Endothelial cell of umbilical vein (primary cell): ENCODE measurements at regions not wholly inside any gene's neighbourhood (a gene's known extent, or its start where the extent isn't known, plus 50 kb on each side); places are given as distances from the start of the nearest gene placed in this dataset.

Experiments
- BruUV-seq: library from RNA; stranded (reverse); fragments of 400-500 nt; replicated peaks from 2 replicates; lab custom pipeline; 2021; lab: Mats Ljungman, UMichigan
- CTCF ChIA-PET: fragments of 300-600, 350-600 bp; sonication (Branson Sonifier 250); formaldehyde crosslinking; loops from one replicate; lab custom pipeline; 2021; ENCODE audit warnings: antibody characterized with exemption, inconsistent platforms; lab: Charles Lee
- POLR2A ChIA-PET: fragments of 300-600, 350-600 bp; sonication (Branson Sonifier 250); formaldehyde crosslinking; loops from one replicate; lab custom pipeline; 2021; ENCODE audit warnings: antibody characterized with exemption, inconsistent platforms; lab: Charles Lee
- DNase-seq: peaks from one replicate; pipeline ENCODE4 v3.0.0-alpha.2; 2011; ENCODE audit warnings: low read depth, low spot score
- FAIRE-seq: peaks from 2 replicates; lab custom pipeline; 2011; peaks lifted over from hg19 to GRCh38; lab: Jason Lieb, UNC
- H2AFZ ChIP-seq: 2 replicates; pipeline ENCODE4 v1.6.0; 2012; ENCODE audit warnings: low read depth, low read length, control low read depth, inconsistent platforms
- H3K27ac ChIP-seq: 2 replicates; pipeline ENCODE4 v1.5.1; 2011; ENCODE audit warnings: low read depth, mild to moderate bottlenecking, control low read depth, low read length, moderate library complexity; ENCODE audit not compliant: insufficient read depth
- H3K27me3 ChIP-seq, 2 experiments: 2 replicates each; pipeline versions ENCODE4 v1.6.0 to v1.6.1; 2011; ENCODE audit warnings: low read length in 2 of 2, mixed read lengths in 1 of 2; ENCODE audit not compliant: control insufficient read depth in 2 of 2, insufficient read depth in 2 of 2
- H3K36me3 ChIP-seq, 2 experiments: 2 replicates in 1 of 2; 3 replicates in 1 of 2; pipeline ENCODE4 v1.5.1; 2011; ENCODE audit warnings: low read length in 2 of 2, mild to moderate bottlenecking in 1 of 2, moderate library complexity in 1 of 2; ENCODE audit not compliant: control insufficient read depth in 2 of 2, insufficient read depth in 2 of 2; ENCODE audit errors: extremely low read depth in 1 of 2
- H3K4me1 ChIP-seq: 3 replicates; pipeline ENCODE4 v1.5.1; 2011; ENCODE audit warnings: mild to moderate bottlenecking, low read length; ENCODE audit not compliant: control insufficient read depth, insufficient read depth; ENCODE audit errors: extremely low read depth
- H3K4me2 ChIP-seq: 2 replicates; pipeline ENCODE4 v1.6.1; 2011; ENCODE audit warnings: low read length, control low read depth, mixed read lengths; ENCODE audit not compliant: insufficient read depth
- H3K4me3 ChIP-seq, 3 experiments: fragments of 200-600 bp in 1 of 3; sonication (generic), shearing (Covaris generic) in 1 of 3; replicated peaks in 1 of 3; 2 replicates each; pipeline ENCODE4 v1.5.1; 2011 to 2016; ENCODE audit warnings: control low read depth in 3 of 3, low read length in 3 of 3, mild to moderate bottlenecking in 2 of 3, inconsistent platforms in 1 of 3, low read depth in 1 of 3, moderate library complexity in 1 of 3; ENCODE audit not compliant: insufficient read depth in 1 of 3
- H3K79me2 ChIP-seq: 2 replicates; pipeline ENCODE4 v1.6.0; 2012; ENCODE audit warnings: low read length, inconsistent platforms; ENCODE audit not compliant: control insufficient read depth, insufficient read depth
- H3K9ac ChIP-seq: replicated peaks from 2 replicates; pipeline ENCODE3; 2011; ENCODE audit warnings: low read length, control low read depth; ENCODE audit not compliant: insufficient read depth; ENCODE audit errors: extremely low read depth
- H3K9me1 ChIP-seq: replicated peaks from 3 replicates; pipeline ENCODE4 v1.6.0; 2011; ENCODE audit warnings: mild to moderate bottlenecking, low read length; ENCODE audit not compliant: control insufficient read depth, insufficient read depth; ENCODE audit errors: extremely low read depth
- H3K9me3 ChIP-seq: replicated peaks from 2 replicates; pipeline ENCODE4 v1.5.1; 2012; ENCODE audit warnings: low read length, inconsistent platforms; ENCODE audit not compliant: control insufficient read depth, insufficient read depth
- H4K20me1 ChIP-seq: replicated peaks from 2 replicates; pipeline ENCODE3; 2011; ENCODE audit warnings: mild to moderate bottlenecking, low read length; ENCODE audit not compliant: control insufficient read depth, insufficient read depth; ENCODE audit errors: extremely low read depth
- EZH2 ChIP-seq: IDR thresholded peaks from 2 replicates; pipeline ENCODE4 v1.6.1; 2012; ENCODE audit warnings: borderline replicate concordance, low read depth, mild to moderate bottlenecking, moderate library complexity, low read length, inconsistent platforms; ENCODE audit not compliant: severe bottlenecking
- FOS ChIP-seq: IDR thresholded peaks from 2 replicates; pipeline ENCODE4 v1.6.1; 2011; ENCODE audit warnings: mild to moderate bottlenecking, low read length, moderate library complexity, borderline replicate concordance; ENCODE audit not compliant: insufficient read depth
- GATA2 ChIP-seq: IDR thresholded peaks from 2 replicates; pipeline ENCODE4 v1.7.0; 2011; ENCODE audit warnings: low read depth, mild to moderate bottlenecking, moderate library complexity, mixed read lengths, low read length; ENCODE audit not compliant: insufficient read length, insufficient read depth
- JUN ChIP-seq: IDR thresholded peaks from 2 replicates; pipeline ENCODE4 v1.6.1; 2011; ENCODE audit warnings: borderline replicate concordance, low read depth; ENCODE audit not compliant: insufficient read length, insufficient read depth
- MYC ChIP-seq: IDR thresholded peaks from one replicate; pipeline ENCODE4 v1.6.1; 2011; ENCODE audit warnings: mild to moderate bottlenecking, low read depth, low read length
- POLR2A ChIP-seq: IDR thresholded peaks from 2 replicates; pipeline ENCODE4 v1.6.1; 2012; ENCODE audit warnings: low read depth, mild to moderate bottlenecking, control low read depth, low read length
- POLR2AphosphoS5 ChIP-seq: IDR thresholded peaks from 2 replicates; pipeline ENCODE4 v1.6.1; 2012; ENCODE audit warnings: low read depth, mild to moderate bottlenecking, control low read depth, low read length, moderate library complexity; ENCODE audit not compliant: insufficient read depth
- dilution Hi-C: fragments of 300-500 bp; cut with MboI; formaldehyde crosslinking; loops from one replicate; pipeline ENCODE4 v1.15.0; 2019; ENCODE audit warnings: low sequenced_read_pairs; ENCODE audit not compliant: extremely low pct_ligation_motif_present
- intact Hi-C: fragments of 100-400 bp; cut with micrococcal nuclease; formaldehyde crosslinking; loops from one replicate; pipeline ENCODE4 v1.10.0; 2022
- TF ChIP-seq, protein P1 (sequence below): IDR thresholded peaks from 2 replicates; pipeline ENCODE4 v1.6.1; 2011; ENCODE audit not compliant: insufficient read depth, insufficient read length
- TF ChIP-seq, protein P2 (sequence below), 2 donors: IDR thresholded peaks; 1 replicate in 1 of 2; 2 replicates in 1 of 2; pipeline ENCODE4 v1.5.1; 2011; ENCODE audit warnings: low read length in 2 of 2, mild to moderate bottlenecking in 2 of 2, moderate library complexity in 2 of 2, control low read depth in 1 of 2, inconsistent platforms in 1 of 2, low read depth in 1 of 2; ENCODE audit not compliant: insufficient read depth in 1 of 2; ENCODE audit errors: extremely low read depth in 1 of 2

DNA sequence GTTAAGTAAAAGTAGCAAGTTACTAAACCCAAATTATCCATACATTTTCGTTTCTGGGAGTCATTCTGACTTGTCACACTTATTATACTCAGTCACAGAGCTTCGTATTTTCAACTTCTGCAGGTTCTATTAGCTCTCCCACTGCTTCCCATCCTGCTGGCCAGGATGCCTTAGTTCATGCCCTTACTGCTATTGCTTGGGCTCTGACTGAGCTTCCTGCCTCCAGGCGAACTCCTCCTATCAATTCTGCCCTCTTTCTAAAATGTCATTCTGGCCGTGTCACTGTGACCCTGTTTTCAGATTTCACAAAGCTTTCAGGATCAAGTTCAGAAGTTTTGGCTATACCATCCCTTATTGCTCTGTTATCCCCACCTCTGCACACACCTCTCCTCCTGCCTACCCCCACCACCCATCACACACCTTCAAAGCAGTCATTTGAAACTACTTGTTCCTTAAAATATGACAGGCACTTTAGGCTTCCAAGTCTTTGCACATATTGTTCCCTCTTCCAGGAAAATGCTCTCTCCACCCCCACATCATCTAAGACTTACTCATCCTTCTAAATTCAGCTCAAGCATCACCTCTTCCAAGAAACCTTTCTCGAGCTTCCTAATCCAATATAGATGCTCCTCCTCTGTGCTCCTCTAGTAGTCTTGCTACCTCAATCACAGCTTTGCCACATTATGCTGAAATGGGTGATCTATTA is 278.0 kb downstream of the BRINP2 start:
- Histone ChIP-seq H3K79me2 (no peaks in the 10 kb centered on the region), H3K4me3 (no peak overlapping the region), H3K36me3 (no peaks in the 10 kb centered on the region), H3K4me1 (no peaks in the 10 kb centered on the region), H4K20me1 (no peaks in the 10 kb centered on the region), H3K4me2 (no peak overlapping the region), H3K9ac (no peak overlapping the region), H3K27ac (no peak overlapping the region), H3K9me3 (no peaks in the 10 kb centered on the region), H2AFZ (no peak overlapping the region), H3K27me3 (no peaks in the 10 kb centered on the region), H3K9me1 (no peaks in the 10 kb centered on the region)
- BruUV-seq = no TSS peak
- POLR2A ChIA-PET = no interaction called here
- no peak for TF ChIP-seq EZH2
- TF ChIP-seq FOS = no peak
- no peak for TF ChIP-seq POLR2A
- TF ChIP-seq, protein P1, sequence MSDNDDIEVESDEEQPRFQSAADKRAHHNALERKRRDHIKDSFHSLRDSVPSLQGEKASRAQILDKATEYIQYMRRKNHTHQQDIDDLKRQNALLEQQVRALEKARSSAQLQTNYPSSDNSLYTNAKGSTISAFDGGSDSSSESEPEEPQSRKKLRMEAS = no peak
- no peak for TF ChIP-seq JUN
- TF ChIP-seq, protein P2, sequence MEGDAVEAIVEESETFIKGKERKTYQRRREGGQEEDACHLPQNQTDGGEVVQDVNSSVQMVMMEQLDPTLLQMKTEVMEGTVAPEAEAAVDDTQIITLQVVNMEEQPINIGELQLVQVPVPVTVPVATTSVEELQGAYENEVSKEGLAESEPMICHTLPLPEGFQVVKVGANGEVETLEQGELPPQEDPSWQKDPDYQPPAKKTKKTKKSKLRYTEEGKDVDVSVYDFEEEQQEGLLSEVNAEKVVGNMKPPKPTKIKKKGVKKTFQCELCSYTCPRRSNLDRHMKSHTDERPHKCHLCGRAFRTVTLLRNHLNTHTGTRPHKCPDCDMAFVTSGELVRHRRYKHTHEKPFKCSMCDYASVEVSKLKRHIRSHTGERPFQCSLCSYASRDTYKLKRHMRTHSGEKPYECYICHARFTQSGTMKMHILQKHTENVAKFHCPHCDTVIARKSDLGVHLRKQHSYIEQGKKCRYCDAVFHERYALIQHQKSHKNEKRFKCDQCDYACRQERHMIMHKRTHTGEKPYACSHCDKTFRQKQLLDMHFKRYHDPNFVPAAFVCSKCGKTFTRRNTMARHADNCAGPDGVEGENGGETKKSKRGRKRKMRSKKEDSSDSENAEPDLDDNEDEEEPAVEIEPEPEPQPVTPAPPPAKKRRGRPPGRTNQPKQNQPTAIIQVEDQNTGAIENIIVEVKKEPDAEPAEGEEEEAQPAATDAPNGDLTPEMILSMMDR (IDR thresholded peaks at IDR 0.05; ENCODE audit: extremely low read depth in 1 of 2, insufficient read depth in 1 of 2, low read depth in 1 of 2, low read length in 2 of 2) = no peak
- TF ChIP-seq POLR2AphosphoS5 = no peak
- TF ChIP-seq GATA2 = no peak
- no peak for TF ChIP-seq MYC
- CTCF ChIA-PET = no interaction called here
- dilution Hi-C loops = no loop called here
- no peak for FAIRE-seq
- intact Hi-C loops = no loop called here
- DNase-seq = no peak
